Renal pelvis (tissue), 1 donor: ENCODE measurements at regions not wholly inside any gene's neighbourhood (a gene's known extent, or its start where the extent isn't known, plus 50 kb on each side); places are given as distances from the start of the nearest gene placed in this dataset.
"Not testable (repeated sequence)": the region's sequence is repeated elsewhere in the genome, so short reads cannot be mapped to it uniquely, and the experiment has no call there.

Source experiments
- DNase-seq: peaks from one replicate; pipeline ENCODE4 v3.0.0-alpha.2; 2013

GRCh38 chr6:100096936-100097335, 102.9 kb upstream of the MCHR2 start:
- DNase-seq: no peak

- DNase-seq: no peak
These were observed 102.3 kb upstream of the MCHR2 start for GRCh38 chr6:100096341-100096740.

GRCh38 chr6:100093405-100093804, 99.4 kb upstream of the MCHR2 start:
- no peak for DNase-seq

GRCh38 chr6:100088009-100088408, 94.0 kb upstream of the MCHR2 start:
- DNase-seq: no peak

GRCh38 chr6:100084991-100085364, 91.0 kb upstream of the MCHR2 start:
- no peak for DNase-seq

DNA sequence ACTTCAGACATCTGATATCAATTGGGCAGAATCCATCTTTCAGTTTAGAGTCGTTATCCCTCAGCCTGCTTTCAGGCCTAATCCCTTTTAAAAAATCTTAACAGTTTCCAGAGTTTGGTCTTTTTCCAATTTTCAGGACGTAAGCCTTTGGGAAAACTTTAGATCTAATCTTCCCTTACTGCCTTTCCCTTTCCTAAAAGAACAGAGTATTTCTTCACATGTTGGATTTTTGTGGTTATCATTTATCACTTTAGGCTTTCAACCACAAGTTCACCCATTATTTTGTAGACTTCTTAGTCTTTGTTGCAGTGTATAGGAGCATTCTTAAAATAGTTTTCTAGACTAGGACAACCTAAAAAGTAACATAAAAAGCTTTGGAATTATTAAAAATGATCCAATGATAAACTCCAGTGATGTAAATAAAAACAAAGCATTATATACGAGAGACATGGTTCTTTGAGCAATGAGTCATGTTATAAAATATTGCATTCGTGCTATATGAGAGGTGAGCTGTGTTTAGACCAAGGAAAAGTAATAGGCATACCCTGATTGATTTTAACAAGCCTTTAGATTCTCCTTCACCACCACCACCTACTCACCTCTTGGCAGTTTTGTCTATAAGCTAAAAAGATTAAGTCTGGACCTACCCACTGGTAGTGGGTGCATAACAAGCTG, 90.4 kb upstream of the MCHR2 start:
- no peak for DNase-seq

- peak; percentile 9 for DNase-seq
These were observed 84.5 kb upstream of the MCHR2 start for GRCh38 chr6:100078509-100078908.

- no peak for DNase-seq
These were observed 71.3 kb upstream of the MCHR2 start for GRCh38 chr6:100065348-100065747.

- DNase-seq: no peak
These were observed 68.6 kb upstream of the MCHR2 start for GRCh38 chr6:100062621-100063020.

DNA sequence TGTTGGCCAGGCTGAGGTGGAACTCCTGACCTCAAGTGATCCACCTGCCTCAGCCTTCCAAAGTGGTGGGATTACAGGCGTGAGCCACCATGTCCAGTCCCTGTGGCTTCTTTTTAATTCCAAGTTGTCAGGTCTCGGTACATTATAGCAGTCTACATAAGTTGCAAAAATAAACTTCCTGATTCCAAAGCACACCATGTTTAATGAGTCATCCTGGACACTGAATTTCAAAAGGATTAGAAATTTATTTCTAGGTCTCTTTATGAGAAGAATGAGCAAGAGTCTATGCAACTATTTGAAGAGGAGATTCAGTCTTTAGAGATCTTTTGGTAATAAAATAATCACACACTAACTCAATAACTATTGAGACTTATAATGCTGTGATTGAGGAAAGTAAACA, 63.9 kb upstream of the MCHR2 start:
- no peak for DNase-seq

DNA sequence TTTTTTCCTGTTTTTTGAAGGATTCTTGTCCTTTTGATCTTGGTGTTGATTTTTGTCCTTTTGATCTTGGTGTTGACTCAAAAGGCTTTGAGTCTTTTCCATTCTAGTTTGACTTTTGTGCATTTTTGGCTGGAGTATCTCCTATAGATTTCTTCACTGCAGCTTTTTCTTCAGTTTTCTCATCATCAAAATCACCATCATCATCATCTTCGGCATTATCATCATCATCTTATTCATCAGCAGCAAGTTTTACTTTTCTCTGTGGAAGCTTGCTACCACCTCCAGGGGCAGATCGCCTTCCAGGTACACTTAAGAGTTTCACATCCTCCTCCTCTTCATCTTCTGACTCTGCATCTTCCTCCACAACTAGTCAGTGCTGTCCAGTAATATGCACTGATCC, 56.5 kb upstream of the MCHR2 start:
- DNase-seq: no peak

- DNase-seq: not testable (repeated sequence)
These were observed 49.9 kb upstream of the MCHR2 start for GRCh38 chr6:100043961-100044360.
